BLaER1 treated with 17β-estradiol and CSF1 and Interleukin-3, amounts not matched to agents 10 nM and 100 nM (cell line): ENCODE measurements at regions not wholly inside any gene's neighbourhood (a gene's known extent, or its start where the extent isn't known, plus 50 kb on each side); places are given as distances from the start of the nearest gene placed in this dataset.

ENCODE experiments used
- H3K27ac ChIP-seq, 11 experiments: shearing (Covaris generic); formaldehyde crosslinking; 2 replicates each; pipeline ENCODE4 v1.8.1; 2022
- H3K27me3 ChIP-seq, 11 experiments: shearing (Covaris generic); formaldehyde crosslinking; 2 replicates each; pipeline ENCODE4 v1.8.1; 2022
- H3K36me3 ChIP-seq, 11 experiments: shearing (Covaris generic); formaldehyde crosslinking; 2 replicates each; pipeline ENCODE4 v1.8.1; 2022
- H3K4me1 ChIP-seq, 10 experiments: shearing (Covaris generic); formaldehyde crosslinking; 2 replicates each; pipeline ENCODE4 v1.8.1; 2022
- H3K4me2 ChIP-seq, 11 experiments: shearing (Covaris generic); formaldehyde crosslinking; 2 replicates each; pipeline ENCODE4 v1.8.1; 2022
- H3K4me3 ChIP-seq, 10 experiments: shearing (Covaris generic); formaldehyde crosslinking; 2 replicates each; pipeline ENCODE4 v1.8.1; 2022
- H3K9ac ChIP-seq, 11 experiments: shearing (Covaris generic); formaldehyde crosslinking; 2 replicates each; pipeline ENCODE4 v1.8.1; 2022
- H3K9me3 ChIP-seq, 11 experiments: shearing (Covaris generic); formaldehyde crosslinking; replicated peaks in 1 of 11; 2 replicates each; pipeline ENCODE4 v1.8.1; 2022
- H4K20me1 ChIP-seq, 11 experiments: shearing (Covaris generic); formaldehyde crosslinking; 2 replicates each; pipeline ENCODE4 v1.8.1; 2022
- Cebpa-rat ChIP-seq, 11 experiments: shearing (Covaris generic); IDR thresholded peaks; 2 replicates each; pipeline ENCODE4 v1.8.1; 2022

- no peaks in the 10 kb centered on the region for H4K20me1 ChIP-seq
- peaks cover 0 to 3% (median 0%) of the 10 kb centered on the region in 11 experiments; a peak in 1 of 22 replicates for H3K9me3 ChIP-seq
- no peak overlapping the region for H3K4me3 ChIP-seq
- no peaks in the 10 kb centered on the region for H3K36me3 ChIP-seq
- H3K27me3 ChIP-seq: no peaks in the 10 kb centered on the region
- H3K27ac ChIP-seq: no peak overlapping the region
- no peak overlapping the region for H3K9ac ChIP-seq
- peaks cover 0 to 21% (median 0%) of the 10 kb centered on the region in 10 experiments; a peak in 3 of 20 replicates for H3K4me1 ChIP-seq
- H3K4me2 ChIP-seq: peak overlapping the region in 2 of 11 experiments; percentile 38 to 53; a peak in 2 of 22 replicates
- no peak for TF ChIP-seq Cebpa-rat (IDR thresholded peaks at IDR 0.05)
Measured at GRCh38 chr2:177314722-177315264, 50.3 kb upstream of the NFE2L2 start.

DNA sequence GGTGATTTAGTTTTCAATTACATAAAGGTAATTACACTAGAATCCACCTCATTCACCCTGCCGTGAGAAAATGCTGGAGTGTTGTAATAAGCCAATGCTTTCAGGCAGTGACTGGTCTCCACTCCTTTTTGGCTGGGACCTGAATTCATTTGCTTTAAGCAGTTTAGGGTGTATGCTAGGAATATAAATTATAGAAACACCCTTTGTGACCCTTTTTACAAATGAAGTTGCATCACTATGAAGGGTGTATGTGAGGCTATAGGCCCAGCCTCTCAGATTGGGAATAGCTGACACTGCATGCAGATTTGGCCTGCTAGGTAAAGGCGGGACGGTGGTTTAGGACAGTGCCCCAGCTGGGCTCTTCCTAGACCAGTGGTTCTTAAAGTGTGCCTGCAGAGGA, 50.8 kb upstream of the NFE2L2 start:
- no peak for TF ChIP-seq Cebpa-rat (IDR thresholded peaks at IDR 0.05)
- Histone ChIP-seq H3K9me3 (peaks cover 0 to 3% (median 0%) of the 10 kb centered on the region in 11 experiments; a peak in 1 of 22 replicates), H3K27ac (no peak overlapping the region), H3K4me2 (no peak overlapping the region), H3K9ac (no peak overlapping the region), H3K36me3 (no peaks in the 10 kb centered on the region), H4K20me1 (no peaks in the 10 kb centered on the region), H3K27me3 (no peaks in the 10 kb centered on the region), H3K4me3 (no peak overlapping the region), H3K4me1 (peaks cover 0 to 24% (median 0%) of the 10 kb centered on the region in 10 experiments; a peak in 5 of 20 replicates)

GRCh38 chr2:177316756-177317155, 52.2 kb upstream of the NFE2L2 start:
- no peaks in the 10 kb centered on the region for H3K36me3 ChIP-seq
- no peak overlapping the region for H3K4me3 ChIP-seq
- H3K27me3 ChIP-seq: no peaks in the 10 kb centered on the region
- no peaks in the 10 kb centered on the region for H4K20me1 ChIP-seq
- no peak overlapping the region for H3K4me2 ChIP-seq
- H3K27ac ChIP-seq: no peak overlapping the region
- TF ChIP-seq Cebpa-rat (IDR thresholded peaks at IDR 0.05): no peak
- H3K9ac ChIP-seq: no peak overlapping the region
- peaks cover 0 to 36% (median 1%) of the 10 kb centered on the region in 10 experiments; a peak in 9 of 20 replicates for H3K4me1 ChIP-seq
- H3K9me3 ChIP-seq: peaks cover 0 to 3% (median 0%) of the 10 kb centered on the region in 11 experiments; a peak in 1 of 22 replicates

DNA sequence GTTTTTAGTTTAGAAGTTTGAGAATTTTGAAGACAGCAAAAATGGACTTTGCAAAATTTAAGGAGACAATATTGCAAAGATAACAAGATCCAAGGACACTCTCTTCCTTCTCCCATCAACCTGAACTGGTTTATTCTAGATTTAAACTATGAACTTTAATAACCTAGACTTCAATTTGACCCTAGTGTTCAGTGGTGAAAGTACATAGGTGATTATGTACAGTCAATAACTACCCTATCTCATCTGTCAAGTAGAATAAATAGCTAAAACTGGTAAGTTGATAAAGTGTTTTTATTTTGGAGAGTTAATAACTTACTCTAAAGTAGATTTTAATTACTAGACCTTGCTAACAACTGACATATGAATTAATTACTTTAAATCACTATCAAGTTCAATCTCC, 52.9 kb upstream of the NFE2L2 start:
- no peak for TF ChIP-seq Cebpa-rat (IDR thresholded peaks at IDR 0.05)
- no peaks in the 10 kb centered on the region for H3K27me3 ChIP-seq
- no peak overlapping the region for H3K4me2 ChIP-seq

DNA sequence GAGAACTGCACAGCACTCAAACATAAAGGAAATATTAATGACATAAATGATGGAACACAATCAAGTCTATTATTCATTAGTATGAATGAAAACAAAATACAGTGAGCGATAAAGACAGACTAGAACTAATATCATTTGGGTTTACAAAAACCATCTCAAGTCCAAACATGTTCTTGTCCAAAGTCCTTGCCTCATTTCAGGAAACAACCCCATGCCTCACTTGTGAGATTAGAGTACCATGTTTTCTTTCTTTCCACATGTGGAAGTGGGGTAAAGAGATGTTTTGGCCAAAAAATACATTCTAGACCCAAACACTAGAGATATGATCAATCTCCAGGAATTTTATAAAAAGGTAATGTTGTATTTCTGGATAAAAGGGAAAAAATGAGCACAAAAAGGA, 53.3 kb upstream of the NFE2L2 start:
- Histone ChIP-seq H3K9me3 (no peaks in the 10 kb centered on the region), H3K4me1 (peaks cover 0 to 38% (median 1%) of the 10 kb centered on the region in 10 experiments; a peak in 9 of 20 replicates), H3K9ac (no peak overlapping the region), H3K36me3 (peaks cover 0 to 7% (median 0%) of the 10 kb centered on the region in 11 experiments; a peak in 1 of 22 replicates), H3K4me3 (no peak overlapping the region), H3K4me2 (no peak overlapping the region), H3K27ac (no peak overlapping the region), H4K20me1 (no peaks in the 10 kb centered on the region), H3K27me3 (no peaks in the 10 kb centered on the region)
- no peak for TF ChIP-seq Cebpa-rat (IDR thresholded peaks at IDR 0.05)

More for the DNA sequence above, 52.9 kb upstream of the NFE2L2 start:
- no peak overlapping the region for H3K4me3 ChIP-seq
- H3K27ac ChIP-seq: no peak overlapping the region
- H3K9me3 ChIP-seq: peaks cover 0 to 3% (median 0%) of the 10 kb centered on the region in 11 experiments; a peak in 1 of 22 replicates
- H3K9ac ChIP-seq: no peak overlapping the region
- no peaks in the 10 kb centered on the region for H4K20me1 ChIP-seq
- peaks cover 0 to 3% (median 0%) of the 10 kb centered on the region in 11 experiments; a peak in 1 of 22 replicates for H3K36me3 ChIP-seq
- peaks cover 0 to 36% (median 1%) of the 10 kb centered on the region in 10 experiments; a peak in 9 of 20 replicates for H3K4me1 ChIP-seq

DNA sequence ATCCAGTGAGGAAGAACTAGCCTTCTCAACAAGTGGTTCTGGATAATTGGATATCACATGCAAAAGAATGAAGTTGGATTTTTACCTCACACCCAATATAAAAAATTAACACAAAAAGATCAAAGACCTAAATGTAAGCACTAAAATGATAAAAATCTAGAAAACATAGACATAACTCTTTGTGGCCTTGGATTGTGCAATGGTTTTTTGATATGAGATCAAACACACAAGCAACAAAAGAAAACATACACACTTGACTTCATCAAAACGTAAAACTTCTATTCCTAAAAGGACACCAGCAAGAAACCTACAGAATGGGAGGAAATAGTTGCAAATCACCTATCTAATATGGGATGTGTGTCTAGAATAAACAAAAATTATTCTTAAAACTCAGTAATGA, 54.1 kb upstream of the NFE2L2 start:
- no peak overlapping the region for H3K27ac ChIP-seq
- H3K9ac ChIP-seq: no peak overlapping the region
- H3K4me1 ChIP-seq: peaks cover 0 to 38% (median 2%) of the 10 kb centered on the region in 10 experiments; a peak in 9 of 20 replicates
- TF ChIP-seq Cebpa-rat (IDR thresholded peaks at IDR 0.05): no peak
- H3K4me2 ChIP-seq: no peak overlapping the region
- no peak overlapping the region for H3K4me3 ChIP-seq
- no peaks in the 10 kb centered on the region for H4K20me1 ChIP-seq
- H3K36me3 ChIP-seq: peaks cover 0 to 7% (median 0%) of the 10 kb centered on the region in 11 experiments; a peak in 1 of 22 replicates
- H3K9me3 ChIP-seq: no peaks in the 10 kb centered on the region
- no peaks in the 10 kb centered on the region for H3K27me3 ChIP-seq

DNA sequence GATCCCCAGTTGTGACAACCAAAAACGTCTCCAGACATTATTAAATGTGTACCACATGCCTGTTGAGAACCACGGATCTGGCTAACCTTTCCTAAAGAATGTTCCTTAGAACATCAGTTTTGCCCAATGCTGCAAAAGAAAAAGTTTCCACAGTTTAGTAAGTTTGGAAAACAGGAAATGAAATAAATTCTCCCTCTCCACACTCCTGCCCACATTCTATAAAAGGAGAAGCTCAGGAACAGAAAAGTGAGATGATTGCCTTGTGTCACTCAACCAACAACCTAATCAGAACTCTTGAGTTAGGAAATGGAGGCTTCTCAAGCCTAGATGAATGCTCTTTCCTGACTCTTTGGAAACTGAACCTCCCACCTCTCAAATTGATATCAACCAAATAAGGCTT, 56.1 kb upstream of the NFE2L2 start:
- H3K9me3 ChIP-seq: no peaks in the 10 kb centered on the region
- TF ChIP-seq Cebpa-rat (IDR thresholded peaks at IDR 0.05): no peak
- peaks cover 0 to 7% (median 0%) of the 10 kb centered on the region in 11 experiments; a peak in 1 of 22 replicates for H3K36me3 ChIP-seq
- peak overlapping the region in 5 of 11 experiments; percentile 16 to 73 (median 57); a peak in 8 of 22 replicates for H3K4me2 ChIP-seq
- no peaks in the 10 kb centered on the region for H3K27me3 ChIP-seq
- peaks cover 0 to 45% (median 3%) of the 10 kb centered on the region in 10 experiments; a peak in 9 of 20 replicates for H3K4me1 ChIP-seq
- H3K27ac ChIP-seq: no peak overlapping the region; a peak in 1 of 22 replicates
- H4K20me1 ChIP-seq: no peaks in the 10 kb centered on the region
- no peak overlapping the region for H3K4me3 ChIP-seq
- H3K9ac ChIP-seq: no peak overlapping the region

DNA sequence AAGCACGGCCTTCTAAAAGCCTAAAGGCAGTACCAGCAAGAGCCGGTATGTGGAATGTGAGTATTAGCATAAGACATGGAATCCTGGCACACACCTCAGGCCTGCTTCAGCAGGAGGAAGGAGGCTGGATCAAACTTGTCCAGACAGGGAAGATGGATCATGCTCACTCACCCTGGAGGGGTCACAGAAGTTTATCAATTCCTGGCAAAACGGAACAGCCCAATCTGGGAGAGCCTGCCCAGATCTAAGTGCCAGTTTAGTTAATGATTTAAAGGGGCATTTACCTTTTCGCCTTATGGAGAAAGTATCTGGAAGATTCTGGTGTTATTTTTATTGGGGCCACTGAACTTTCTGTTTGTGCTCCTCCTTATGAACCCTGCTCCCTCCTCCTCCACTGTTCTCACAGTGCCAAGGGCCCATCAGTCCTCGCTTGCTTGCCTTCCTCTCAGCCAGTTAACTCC, 58.3 kb upstream of the NFE2L2 start:
- Histone ChIP-seq H3K9me3 (no peaks in the 10 kb centered on the region), H3K36me3 (peaks cover 0 to 7% (median 0%) of the 10 kb centered on the region in 11 experiments; a peak in 1 of 22 replicates), H3K9ac (no peak overlapping the region), H4K20me1 (no peaks in the 10 kb centered on the region), H3K27ac (no peak overlapping the region), H3K4me1 (peaks cover 0 to 68% (median 9%) of the 10 kb centered on the region in 10 experiments; a peak in 11 of 20 replicates), H3K27me3 (no peaks in the 10 kb centered on the region), H3K4me3 (no peak overlapping the region), H3K4me2 (peak overlapping the region in 3 of 11 experiments; percentile 40 to 78 (median 61); a peak in 5 of 22 replicates)
- TF ChIP-seq Cebpa-rat (IDR thresholded peaks at IDR 0.05): no peak

- H3K36me3 ChIP-seq: peaks cover 0 to 7% (median 0%) of the 10 kb centered on the region in 11 experiments; a peak in 1 of 22 replicates
- TF ChIP-seq Cebpa-rat (IDR thresholded peaks at IDR 0.05): no peak
- H3K27ac ChIP-seq: no peak overlapping the region
- H3K9ac ChIP-seq: no peak overlapping the region
- H4K20me1 ChIP-seq: no peaks in the 10 kb centered on the region
- peaks cover 0 to 87% (median 16%) of the 10 kb centered on the region in 10 experiments; a peak in 13 of 20 replicates for H3K4me1 ChIP-seq
- no peaks in the 10 kb centered on the region for H3K27me3 ChIP-seq
- H3K9me3 ChIP-seq: peaks cover 0 to 7% (median 0%) of the 10 kb centered on the region in 11 experiments; a peak in 1 of 22 replicates
- no peak overlapping the region for H3K4me3 ChIP-seq
- H3K4me2 ChIP-seq: peak overlapping the region in 3 of 11 experiments; percentile 41 to 78 (median 61); a peak in 5 of 22 replicates
Measured at GRCh38 chr2:177324797-177325196, 60.3 kb upstream of the NFE2L2 start.
